Cerebellar cortex (tissue), 1 donor: ENCODE measurements at regions not wholly inside any gene's neighbourhood (a gene's known extent, or its start where the extent isn't known, plus 50 kb on each side); places are given as distances from the start of the nearest gene placed in this dataset.
A peak's percentile ranks its signal among the peaks of the same experiment; 100 is the strongest.
"Not testable (repeated sequence)": the region's sequence is repeated elsewhere in the genome, so short reads cannot be mapped to it uniquely, and the experiment has no call there.

Source experiments
- DNase-seq: peaks from one replicate; pipeline ENCODE4 v3.0.0-alpha.2; 2015; ENCODE audit warnings: low spot score

DNA sequence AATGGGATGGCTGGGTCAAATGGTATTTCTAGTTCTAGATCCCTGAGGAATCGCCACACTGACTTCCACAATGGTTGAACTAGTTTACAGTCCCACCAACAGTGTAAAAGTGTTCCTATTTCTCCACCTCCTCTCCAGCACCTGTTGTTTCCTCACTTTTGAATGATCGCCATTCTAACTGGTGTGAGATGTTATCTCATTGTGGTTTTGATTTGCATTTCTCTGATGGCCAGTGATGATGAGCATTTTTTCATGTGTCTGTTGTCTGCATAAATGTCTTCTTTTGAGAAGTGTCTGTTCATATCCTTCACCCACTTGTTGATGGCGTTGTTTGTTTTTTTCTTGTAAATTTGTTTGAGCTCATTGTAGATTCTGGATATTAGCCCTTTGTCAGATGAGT lies 272.9 kb upstream of the GRAMD2B start:
- DNase-seq = not testable (repeated sequence)

DNA sequence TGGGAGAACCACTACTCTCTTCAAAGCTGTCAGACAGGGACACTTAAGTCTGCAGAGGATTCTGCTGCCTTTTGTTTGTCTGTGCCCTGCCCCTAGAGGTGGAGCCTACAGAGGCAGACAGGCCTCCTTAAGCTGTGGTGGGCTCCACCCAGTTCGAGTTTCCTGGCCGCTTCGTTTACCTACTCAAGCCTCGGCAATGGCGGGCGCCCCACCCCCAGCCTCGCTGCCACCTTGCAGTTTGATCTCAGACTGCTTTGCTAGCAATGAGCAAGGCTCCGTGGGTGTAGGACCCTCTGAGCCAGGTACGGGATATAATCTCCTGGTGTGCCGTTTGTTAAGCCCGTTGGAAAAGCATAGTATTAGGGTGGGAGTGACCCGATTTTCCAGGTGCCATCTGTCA lies 267.9 kb upstream of the GRAMD2B start:
- not testable (repeated sequence) for DNase-seq

DNA sequence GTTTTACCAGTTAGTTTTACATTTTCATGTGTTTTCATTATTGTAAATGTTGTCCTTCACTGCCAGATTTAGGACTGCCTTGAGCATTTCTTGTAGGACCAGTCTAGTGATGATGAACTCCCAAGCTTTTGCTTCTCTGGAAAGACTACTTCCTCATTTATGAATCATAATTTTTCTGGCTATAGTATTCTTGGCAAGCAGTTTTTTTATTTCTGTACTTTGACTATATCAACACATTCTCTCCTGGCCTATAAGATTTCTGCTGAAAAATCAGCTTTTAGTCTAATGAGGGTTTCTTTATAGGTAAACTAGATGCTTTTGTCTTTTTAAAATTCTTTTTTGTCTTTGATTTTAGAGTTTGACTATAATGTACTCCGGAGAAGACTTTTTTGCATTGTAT lies 256.8 kb upstream of the GRAMD2B start:
- DNase-seq = no peak

DNA sequence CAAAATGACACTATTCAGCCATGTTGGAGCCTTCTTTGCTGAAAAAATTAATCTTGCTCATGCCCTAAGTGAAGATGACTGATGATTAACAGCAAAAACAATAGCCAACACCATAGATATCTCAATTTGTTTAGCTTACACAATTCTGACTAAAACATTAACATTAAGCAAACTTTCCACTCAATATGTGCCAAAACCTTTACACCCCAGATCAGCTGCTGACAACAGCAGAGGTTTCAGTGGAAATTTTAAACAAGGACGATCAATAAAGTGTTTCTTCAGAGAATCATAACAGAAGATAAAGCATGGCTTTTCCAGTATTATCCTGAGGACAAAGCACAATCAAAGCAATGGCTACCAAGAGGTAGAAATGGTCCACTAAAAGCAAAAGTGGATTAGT lies 254.4 kb upstream of the GRAMD2B start:
- no peak for DNase-seq

DNA sequence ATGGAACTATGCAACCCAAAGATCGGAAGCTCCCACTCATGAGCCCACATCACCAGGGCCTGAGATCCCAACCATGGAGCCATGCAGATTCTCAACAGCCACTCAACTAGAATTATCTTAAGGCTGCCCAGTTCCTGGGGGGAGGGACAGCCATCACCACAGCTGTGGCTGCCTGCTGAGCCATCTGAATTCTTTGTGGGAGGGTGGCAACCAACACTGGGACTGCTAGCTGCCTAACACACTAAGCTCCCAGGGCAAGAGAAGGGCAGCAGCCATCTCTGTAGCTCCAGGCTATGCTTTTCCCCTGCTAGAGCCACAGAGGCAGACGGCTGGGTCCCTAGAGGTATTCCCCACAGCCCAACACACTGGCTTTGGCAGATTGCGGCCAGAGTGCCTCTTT lies 251.3 kb upstream of the GRAMD2B start:
- no peak for DNase-seq

DNA sequence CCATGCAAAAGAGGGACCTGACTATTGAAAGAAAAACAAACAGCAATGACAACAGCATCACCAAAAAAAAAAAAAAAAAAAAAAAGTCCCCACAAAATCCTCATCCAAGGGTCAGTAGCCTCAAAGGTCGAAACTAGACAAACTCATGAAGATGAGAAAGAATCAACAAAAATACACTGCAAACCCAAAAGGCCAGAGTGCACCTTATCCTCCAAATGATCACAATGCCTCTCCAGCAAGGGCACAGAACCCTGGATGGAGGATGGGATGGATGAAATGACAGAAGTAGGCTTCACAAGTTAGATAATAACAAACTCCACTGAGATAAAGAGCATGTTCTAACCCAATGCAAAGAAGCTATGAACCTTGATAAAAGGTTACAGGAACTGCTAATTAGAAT lies 250.4 kb upstream of the GRAMD2B start:
- no peak for DNase-seq

DNA sequence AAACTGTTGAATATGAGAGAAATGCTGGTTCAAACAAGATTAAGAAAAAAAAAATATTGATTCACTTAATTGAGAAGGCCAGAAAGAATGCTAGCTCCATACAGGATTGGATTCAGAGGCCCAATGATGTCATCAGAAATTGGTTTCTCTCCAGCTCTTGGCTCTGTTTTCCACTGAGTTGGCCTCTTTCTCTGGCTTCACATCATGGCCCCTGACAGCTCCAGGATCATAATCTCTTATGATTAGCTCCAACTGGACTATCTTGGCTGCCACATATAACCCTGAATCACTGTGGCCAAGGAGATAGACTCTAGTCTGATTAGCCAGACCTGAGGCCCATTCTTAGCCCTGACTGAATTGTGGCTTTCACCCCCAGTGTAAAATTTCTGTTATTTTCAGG lies 244.7 kb upstream of the GRAMD2B start:
- DNase-seq = peak; percentile 98

DNA sequence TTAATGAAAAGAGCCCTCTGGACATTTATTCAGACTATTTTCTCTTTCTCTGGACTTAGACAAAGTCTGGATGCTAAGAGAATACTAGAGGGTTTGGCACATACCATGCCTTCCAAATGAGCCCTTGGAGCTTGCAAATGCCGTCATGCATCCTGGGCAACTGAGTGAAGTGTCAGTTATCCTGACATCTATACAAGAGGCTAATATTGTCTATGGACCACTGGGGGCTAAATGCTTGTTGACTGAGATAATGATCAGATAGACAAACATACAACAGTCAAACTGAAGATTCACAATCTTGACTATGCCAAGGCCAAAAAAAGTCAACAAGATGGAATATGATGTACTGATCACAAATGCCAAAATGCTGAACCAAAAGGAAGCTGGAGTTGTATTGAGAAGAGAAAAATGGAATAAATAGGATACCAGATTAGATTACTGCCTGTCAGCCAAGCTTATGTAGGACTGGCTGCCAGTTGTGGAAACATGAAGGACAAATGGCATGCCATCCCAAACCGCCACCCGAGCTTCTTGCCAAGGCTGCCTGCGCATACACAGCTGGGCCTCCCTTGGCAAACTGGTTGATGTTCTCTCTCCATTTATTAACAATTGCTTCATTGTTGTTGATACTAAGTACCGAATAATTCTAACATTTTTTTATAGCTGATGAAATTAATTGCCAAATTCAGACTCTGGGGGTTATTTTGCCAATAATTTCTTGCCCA lies 240.1 kb upstream of the GRAMD2B start:
- no peak for DNase-seq

DNA sequence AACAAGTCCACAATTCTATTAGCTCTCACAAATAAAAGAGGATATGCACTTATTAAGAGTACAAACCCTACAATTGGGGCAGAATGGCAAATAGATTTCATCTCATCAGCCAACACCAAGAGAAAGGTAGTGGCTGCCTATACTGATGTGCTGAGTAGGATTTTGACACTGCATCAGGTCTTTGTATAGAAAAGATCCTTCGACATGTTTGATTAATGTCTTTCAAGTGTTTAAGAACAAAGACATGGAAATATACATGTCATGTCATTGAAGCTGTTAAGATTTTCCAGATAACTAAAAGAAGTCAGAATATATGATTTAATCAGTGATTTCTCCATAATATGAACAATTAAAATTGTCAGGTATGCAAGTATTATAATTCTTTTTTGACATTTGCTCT lies 238.7 kb upstream of the GRAMD2B start:
- no peak for DNase-seq

DNA sequence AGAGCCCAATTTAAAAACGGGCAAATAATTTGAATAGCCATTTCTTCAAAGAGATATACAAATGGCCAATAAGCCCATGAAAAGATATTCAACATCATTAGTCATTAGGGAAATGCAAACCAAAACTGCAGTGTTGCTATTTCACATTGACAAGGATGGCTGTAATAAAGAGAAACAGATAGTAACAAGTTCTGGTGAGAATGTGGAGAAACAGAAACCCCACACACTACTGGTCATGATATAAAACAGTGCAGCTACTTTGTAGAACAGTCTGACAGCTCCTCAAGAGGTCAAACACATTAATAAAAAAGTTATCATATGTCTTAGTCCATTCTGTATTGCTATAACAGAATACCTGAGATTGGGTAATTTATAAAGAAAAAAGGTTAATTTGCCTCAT lies 237.0 kb upstream of the GRAMD2B start:
- no peak for DNase-seq

DNA sequence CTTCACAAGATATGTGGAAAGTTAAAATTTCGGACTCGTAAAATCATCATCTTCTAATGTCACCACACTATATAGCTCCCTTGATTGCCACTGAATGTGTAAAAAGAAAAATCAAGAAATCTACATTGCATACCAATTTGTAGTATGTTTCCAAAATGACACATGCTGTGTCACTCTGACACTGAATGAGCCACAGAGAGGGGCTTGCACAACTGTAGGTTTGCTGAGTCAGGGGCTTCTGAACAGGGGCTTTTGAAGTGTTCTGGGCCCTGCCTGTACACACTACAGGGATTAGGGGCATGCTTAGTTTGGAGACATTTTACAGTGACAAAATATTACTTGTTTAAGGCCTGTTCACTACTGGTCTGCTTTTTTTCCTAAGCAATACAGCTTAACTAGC lies 234.4 kb upstream of the GRAMD2B start:
- DNase-seq = no peak

DNA sequence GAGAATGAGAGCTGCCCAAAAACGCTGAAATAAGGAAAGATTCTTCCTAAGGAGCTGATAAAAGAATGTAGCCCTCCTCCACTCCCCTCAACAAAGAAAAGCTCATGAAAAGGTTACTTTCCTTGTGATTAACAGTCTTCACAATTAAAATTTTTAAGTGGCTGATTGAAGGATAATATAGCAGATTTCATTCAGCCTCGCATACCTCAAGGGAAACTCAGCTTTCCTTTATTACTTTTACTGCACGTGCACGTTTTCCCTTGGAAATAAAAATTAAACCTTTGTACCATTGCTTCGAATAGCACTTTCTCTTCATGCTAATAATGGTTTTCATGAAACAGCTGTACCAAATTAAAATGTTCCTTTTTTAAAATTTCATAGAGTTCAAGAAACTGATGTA lies 234.0 kb upstream of the GRAMD2B start:
- no peak for DNase-seq

DNA sequence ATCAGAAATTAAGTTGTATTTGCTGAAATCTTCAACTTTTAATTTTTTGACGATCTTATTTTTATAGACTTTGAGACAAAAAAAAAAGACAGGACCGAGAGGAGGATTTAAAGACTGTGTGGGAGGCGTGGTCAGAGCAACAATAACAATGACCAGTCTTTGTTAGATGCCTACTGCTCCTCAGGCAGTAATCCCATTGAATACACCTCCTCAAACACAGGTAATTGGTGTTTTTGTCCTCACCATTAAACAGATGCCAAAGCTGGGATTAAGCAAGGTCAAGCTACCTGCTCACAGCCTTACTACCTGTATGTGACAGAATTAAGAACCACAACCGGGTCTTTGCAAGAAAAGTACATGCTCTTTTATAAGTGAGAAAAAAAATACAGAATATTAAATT lies 233.3 kb upstream of the GRAMD2B start:
- DNase-seq = no peak

DNA sequence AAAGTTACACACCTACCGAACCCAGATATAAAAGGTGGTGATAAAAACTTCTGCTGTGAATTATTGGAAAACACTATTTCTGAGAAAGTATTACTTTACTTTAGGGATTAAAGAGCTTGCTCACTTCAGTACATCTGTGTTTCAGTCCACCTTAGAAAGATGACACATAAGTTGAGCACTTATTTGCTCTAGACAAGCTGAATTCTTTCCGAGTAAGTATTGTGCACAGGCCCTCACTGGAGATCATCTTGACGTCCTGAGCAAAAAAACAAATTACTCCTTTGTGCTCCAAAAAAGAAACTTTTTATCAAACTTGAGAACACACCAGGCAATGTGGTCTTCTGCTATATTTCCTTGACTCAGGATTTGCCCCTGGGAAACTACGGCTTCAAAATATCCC lies 231.0 kb upstream of the GRAMD2B start:
- DNase-seq = no peak

DNA sequence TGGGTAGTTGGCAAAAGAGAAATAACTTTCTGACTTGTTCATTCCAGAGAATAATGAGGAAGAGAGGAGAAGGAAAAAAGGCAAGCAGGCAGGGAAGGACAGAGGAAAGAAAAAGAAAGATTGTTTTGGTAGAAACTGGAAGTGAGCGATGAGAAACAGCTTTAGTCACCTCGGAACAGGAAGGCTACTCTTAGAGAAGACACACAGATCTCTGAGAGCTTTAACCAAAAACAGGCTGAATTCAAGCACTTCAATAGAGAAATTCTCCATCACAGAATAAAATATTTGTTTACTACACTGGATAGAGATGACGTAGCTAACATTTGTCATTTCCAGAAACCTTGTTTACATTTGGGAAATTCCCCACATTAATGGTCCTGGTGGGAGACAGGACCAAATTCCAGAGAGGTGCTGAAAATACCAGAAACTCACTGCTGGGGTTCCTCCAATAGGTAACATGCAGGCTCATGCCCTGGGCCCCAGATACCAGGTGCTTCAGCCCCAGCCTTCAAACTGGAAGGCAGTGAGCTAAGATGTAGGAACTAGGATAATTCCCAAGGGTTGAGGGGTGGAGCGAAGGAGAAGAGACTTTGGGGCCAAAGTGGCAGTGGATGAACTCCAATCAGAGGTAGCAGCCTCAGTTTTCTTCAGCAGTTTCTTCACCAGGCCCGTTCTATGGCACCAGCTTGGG lies 227.7 kb upstream of the GRAMD2B start:
- DNase-seq = no peak

DNA sequence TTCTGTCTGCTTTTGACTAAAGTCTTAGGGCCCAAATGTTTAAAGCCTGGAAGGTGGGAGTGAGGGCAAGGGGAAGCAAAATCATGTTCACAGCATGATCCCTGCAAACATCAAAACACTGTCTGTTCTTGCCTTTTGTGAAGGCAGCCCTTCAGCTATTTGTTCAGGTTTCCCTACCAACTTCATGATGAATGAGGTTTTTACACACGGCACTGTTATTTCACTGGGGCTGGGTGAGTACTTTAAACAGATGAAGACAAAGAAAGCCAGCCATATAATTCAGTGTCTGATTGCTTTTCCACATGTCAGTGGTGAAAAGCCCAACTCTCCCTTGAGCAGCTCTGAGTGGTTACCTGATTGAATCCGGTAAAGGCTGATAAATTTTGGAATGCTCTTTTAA lies 224.7 kb upstream of the GRAMD2B start:
- no peak for DNase-seq

DNA sequence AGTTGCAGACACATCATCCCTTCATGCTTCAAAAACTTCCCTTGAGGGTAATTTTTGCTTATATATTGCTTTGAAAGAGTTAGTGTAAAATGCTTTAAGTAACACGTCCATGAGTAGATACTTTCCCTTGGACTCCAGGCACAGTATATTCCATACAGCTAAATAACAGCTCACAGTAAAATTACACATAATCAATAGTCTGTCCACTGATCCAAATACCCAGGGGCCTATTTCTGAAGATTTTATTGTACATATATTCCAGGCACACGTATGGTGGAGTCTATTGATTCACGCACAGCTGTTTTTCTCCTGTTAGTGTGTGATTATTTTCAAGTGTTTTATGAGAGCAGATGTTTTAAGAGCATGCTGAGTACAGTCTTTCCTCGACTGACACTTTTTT lies 223.7 kb upstream of the GRAMD2B start:
- DNase-seq = no peak

DNA sequence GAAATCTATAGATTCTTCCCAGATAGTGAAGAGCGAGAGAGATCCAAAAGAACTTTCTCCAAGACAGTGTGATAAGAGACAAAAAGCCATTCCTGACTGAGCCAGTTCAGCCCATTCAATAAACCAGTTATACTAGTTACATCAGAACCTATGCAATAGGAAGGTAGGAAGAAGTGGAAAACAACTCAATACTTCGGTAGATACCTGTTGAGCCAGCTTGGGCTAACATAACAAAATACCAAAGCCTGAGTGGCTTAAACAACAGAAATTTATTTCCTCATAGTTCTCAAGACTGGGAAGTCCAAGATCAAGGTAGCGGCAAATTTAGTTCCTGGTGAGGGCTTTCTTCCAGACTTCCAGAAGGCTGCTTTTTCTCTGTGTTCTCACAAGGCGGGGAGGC lies 214.5 kb upstream of the GRAMD2B start:
- DNase-seq = no peak

DNA sequence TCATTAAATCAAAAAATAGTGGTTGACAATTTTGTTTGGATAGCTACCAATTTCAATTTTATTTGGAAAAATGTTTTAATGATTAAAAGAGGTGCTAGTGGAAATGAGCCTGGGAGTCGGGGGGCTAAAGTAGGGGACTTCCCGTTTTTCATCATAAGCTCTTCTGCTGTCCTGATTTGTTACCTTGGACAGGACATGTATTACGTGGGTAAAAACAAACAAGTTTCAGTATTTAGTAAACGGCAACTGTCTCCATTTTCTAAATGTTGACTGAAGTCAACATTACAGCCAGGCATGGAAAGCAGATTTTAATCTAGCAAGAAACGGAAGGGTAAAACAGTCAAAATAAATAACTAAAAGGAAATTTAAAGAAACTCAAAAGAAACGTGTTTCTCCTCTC lies 212.3 kb upstream of the GRAMD2B start:
- DNase-seq = no peak

DNA sequence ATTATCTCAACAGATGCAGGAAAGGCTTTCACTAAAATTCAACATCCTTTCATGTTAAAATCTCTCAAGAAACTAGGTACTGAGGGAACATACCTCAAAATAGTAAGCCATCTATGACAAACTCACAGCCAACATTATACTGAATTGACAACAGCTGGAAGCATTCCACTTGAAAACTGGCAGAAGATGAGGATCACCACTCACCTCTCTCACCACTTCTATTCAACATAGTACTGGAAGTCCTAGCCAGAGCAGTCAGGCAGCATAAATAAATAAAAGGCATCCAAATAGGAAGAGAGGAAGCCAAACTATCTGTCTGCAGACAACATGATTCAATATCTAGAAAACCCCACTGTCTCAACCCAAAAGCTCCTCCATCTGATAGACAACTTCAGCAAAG lies 203.6 kb upstream of the GRAMD2B start:
- DNase-seq = no peak

DNA sequence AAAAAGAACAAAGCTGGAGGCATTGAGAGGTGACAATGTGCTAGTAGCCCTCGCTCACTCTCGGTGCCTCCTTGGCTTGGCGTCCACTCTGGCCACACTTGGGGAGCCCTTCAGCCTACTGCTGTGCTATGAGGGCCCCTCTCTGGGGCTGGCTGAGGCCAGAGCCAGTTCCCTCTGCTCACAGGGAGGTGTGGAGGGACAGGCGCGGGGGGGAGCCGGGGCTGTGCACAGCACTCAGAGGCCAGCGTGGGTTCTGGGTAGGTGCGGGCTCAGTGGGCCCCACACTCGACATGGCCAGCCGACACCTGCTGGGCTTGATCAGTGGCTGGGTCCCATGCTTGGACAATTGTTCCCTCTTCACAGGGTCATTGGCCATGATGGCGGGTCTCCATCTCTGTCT lies 202.5 kb upstream of the GRAMD2B start:
- no peak for DNase-seq

DNA sequence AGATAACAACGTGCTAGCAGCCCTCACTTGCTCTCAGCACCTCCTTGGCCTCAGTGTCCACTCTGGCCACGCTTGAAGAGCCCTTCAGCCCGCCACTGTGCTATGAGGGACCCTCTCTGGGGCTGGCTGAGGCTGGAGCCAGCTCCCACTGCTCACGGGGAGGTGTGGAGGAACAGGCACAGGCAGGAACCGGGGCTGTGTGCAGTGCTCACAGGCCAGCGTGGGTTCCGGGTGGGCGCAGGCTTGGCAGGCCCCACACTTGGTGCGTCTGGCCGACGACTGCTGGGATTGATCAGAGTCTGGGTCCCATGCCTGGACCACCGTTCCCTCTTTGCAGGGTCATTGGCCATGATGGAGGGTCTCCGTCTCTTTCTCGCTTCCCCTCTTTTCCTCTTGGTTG lies 194.3 kb upstream of the GRAMD2B start:
- DNase-seq = no peak

DNA sequence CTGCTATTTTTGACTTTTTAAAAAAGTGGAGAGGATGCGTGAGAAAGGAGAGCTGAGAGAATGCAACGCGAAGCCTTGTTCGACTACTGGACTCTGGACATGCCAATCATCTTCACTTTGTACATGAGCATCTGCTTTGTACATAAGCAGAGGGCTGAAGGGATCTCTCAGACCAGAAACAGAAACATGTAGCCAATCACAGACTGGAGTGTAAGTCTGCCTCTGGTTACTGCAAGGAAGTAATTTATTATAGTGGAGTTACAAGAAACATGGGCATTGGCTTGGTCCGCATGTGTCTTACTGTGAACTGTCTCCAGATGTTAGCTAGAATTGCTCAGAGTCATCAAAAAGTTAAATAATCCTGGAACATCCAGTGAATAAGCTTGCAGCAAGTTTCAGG lies 190.0 kb upstream of the GRAMD2B start:
- DNase-seq = no peak

DNA sequence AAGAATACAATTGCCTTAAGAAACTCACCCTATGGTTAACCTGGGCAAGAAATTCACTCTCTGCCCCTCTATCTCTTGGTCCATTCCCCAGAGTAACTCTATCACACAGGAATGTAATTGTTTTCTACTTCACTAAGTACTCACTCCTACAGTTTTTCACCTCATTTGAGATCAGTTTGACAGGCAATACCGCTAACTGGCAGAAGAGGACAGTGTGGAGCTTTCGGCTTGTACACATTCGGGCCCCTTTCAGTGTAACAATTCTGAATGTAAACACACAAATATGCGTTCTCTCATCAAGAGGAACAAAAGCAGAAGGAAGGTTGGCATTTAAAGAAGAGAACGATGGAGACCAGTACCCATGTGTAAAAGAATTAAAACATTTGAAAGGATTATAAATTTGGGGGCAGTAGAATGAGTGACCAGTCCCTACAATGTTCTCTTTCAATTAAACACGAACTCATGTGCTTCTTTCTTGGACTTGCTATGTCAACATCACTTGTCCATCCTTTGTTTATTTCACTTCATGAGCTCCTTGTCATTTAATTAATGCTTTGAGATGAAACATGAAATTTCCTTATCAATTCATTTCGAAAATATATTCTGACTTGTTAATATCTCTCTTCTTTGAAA lies 188.5 kb upstream of the GRAMD2B start:
- DNase-seq = peak; percentile 38
